H9 (cell line): ENCODE measurements at regions not wholly inside any gene's neighbourhood (a gene's known extent, or its start where the extent isn't known, plus 50 kb on each side); places are given as distances from the start of the nearest gene placed in this dataset.

Experiments used
- DNase-seq: peaks from one replicate; pipeline ENCODE4 v3.0.0-alpha.2; 2017
- H2AFZ ChIP-seq: one replicate; pipeline ENCODE4 v1.6.1; 2013; ENCODE audit warnings: mild to moderate bottlenecking, low read length, control low read depth, moderate library complexity
- H2AK5ac ChIP-seq: 2 replicates; pipeline ENCODE4 v1.6.1; 2013; ENCODE audit warnings: low read length, control low read depth, mixed read lengths; ENCODE audit not compliant: insufficient read length
- H2BK120ac ChIP-seq: one replicate; pipeline ENCODE4 v1.6.1; 2013; ENCODE audit warnings: low read depth, mild to moderate bottlenecking, low read length, control low read depth, inconsistent platforms; ENCODE audit not compliant: poor library complexity, severe bottlenecking
- H2BK12ac ChIP-seq: 2 replicates; pipeline ENCODE4 v1.6.1; 2013; ENCODE audit warnings: low read length, control low read depth, mixed read lengths, low read depth; ENCODE audit not compliant: insufficient read length
- H2BK15ac ChIP-seq: 2 replicates; pipeline ENCODE4 v1.6.1; 2013; ENCODE audit warnings: low read depth, low read length, control low read depth
- H2BK20ac ChIP-seq: one replicate; pipeline ENCODE4 v1.6.1; 2013; ENCODE audit warnings: low read depth, mild to moderate bottlenecking, low read length, control low read depth, inconsistent platforms; ENCODE audit not compliant: poor library complexity, severe bottlenecking
- H2BK5ac ChIP-seq: 2 replicates; pipeline ENCODE4 v1.6.1; 2013; ENCODE audit warnings: low read length, control low read depth, mixed read lengths; ENCODE audit not compliant: insufficient read length
- H3K14ac ChIP-seq: 2 replicates; pipeline ENCODE4 v1.6.1; 2013; ENCODE audit warnings: low read length, control low read depth; ENCODE audit not compliant: insufficient read depth
- H3K18ac ChIP-seq: 2 replicates; pipeline ENCODE4 v1.6.1; 2013; ENCODE audit warnings: low read depth, mild to moderate bottlenecking, mixed read lengths, low read length, control low read depth; ENCODE audit not compliant: insufficient read length
- H3K23ac ChIP-seq: 2 replicates; pipeline ENCODE4 v1.6.1; 2013; ENCODE audit warnings: low read length, control low read depth, mixed read lengths, low read depth; ENCODE audit not compliant: insufficient read length
- H3K23me2 ChIP-seq: 2 replicates; pipeline ENCODE4 v1.6.1; 2013; ENCODE audit warnings: low read depth, mild to moderate bottlenecking, mixed read lengths, low read length, control low read depth; ENCODE audit not compliant: insufficient read length, poor library complexity, severe bottlenecking
- H3K27ac ChIP-seq: 2 replicates; pipeline ENCODE4 v1.5.1; 2013; ENCODE audit warnings: low read length, control low read depth, mixed read lengths, low read depth; ENCODE audit not compliant: insufficient read length
- H3K27me3 ChIP-seq: 2 replicates; pipeline ENCODE4 v1.6.1; 2013; ENCODE audit warnings: low read length, control low read depth, inconsistent platforms; ENCODE audit not compliant: insufficient read depth
- H3K4ac ChIP-seq: 2 replicates; pipeline ENCODE4 v1.6.1; 2013; ENCODE audit warnings: low read depth, mild to moderate bottlenecking, control low read depth, inconsistent platforms, low read length, moderate library complexity
- H3K4me1 ChIP-seq: 2 replicates; pipeline ENCODE4 v1.6.1; 2013; ENCODE audit warnings: low read length, control low read depth, inconsistent platforms; ENCODE audit not compliant: insufficient read depth
- H3K4me2 ChIP-seq: 2 replicates; pipeline ENCODE4 v1.6.1; 2013; ENCODE audit warnings: low read length, control low read depth, mixed read lengths; ENCODE audit not compliant: insufficient read length, insufficient read depth
- H3K56ac ChIP-seq: 2 replicates; pipeline ENCODE4 v1.6.1; 2013; ENCODE audit warnings: low read depth, mild to moderate bottlenecking, mixed read lengths, low read length, control low read depth; ENCODE audit not compliant: insufficient read length
- H3K79me1 ChIP-seq: 2 replicates; pipeline ENCODE4 v1.6.1; 2013; ENCODE audit warnings: low read depth, mild to moderate bottlenecking, moderate library complexity, low read length, control low read depth, inconsistent platforms; ENCODE audit not compliant: insufficient read depth, poor library complexity, severe bottlenecking
- H3K79me2 ChIP-seq: 2 replicates; pipeline ENCODE4 v1.6.1; 2013; ENCODE audit warnings: low read length, control low read depth, inconsistent platforms; ENCODE audit not compliant: insufficient read depth
- H3K9ac ChIP-seq: 2 replicates; pipeline ENCODE4 v1.6.1; 2013; ENCODE audit warnings: low read length, control low read depth, mixed read lengths; ENCODE audit not compliant: insufficient read length; ENCODE audit errors: extremely low read depth
- H3K9me3 ChIP-seq: one replicate; pipeline ENCODE4 v1.6.1; 2013; ENCODE audit warnings: low read depth, low read length, inconsistent platforms; ENCODE audit not compliant: control insufficient read depth
- H3T11ph ChIP-seq: one replicate; pipeline ENCODE4 v1.6.1; 2013; ENCODE audit warnings: mild to moderate bottlenecking, low read length, control low read depth, inconsistent platforms
- H4K20me1 ChIP-seq: one replicate; pipeline ENCODE4 v1.6.1; 2013; ENCODE audit not compliant: control insufficient read depth, insufficient read length, insufficient read depth
- H4K5ac ChIP-seq: 2 replicates; pipeline ENCODE4 v1.6.1; 2013; ENCODE audit warnings: low read depth, mild to moderate bottlenecking, mixed read lengths, low read length, control low read depth; ENCODE audit not compliant: insufficient read length
- H4K8ac ChIP-seq: replicated peaks from 2 replicates; pipeline ENCODE4 v1.6.1; 2013; ENCODE audit warnings: low read length, control low read depth, mixed read lengths, low read depth; ENCODE audit not compliant: insufficient read length
- H4K91ac ChIP-seq: 2 replicates; pipeline ENCODE4 v1.6.1; 2013; ENCODE audit warnings: low read depth, mild to moderate bottlenecking, moderate library complexity, mixed read lengths, low read length, control low read depth; ENCODE audit not compliant: insufficient read length
- H3K27ac Mint-ChIP-seq, 3 experiments: 2 replicates in 2 of 3; 3 replicates in 1 of 3; pipeline ENCODE4 v1.8.0; 2020 to 2021; ENCODE audit warnings: mixed read lengths in 3 of 3, mild to moderate bottlenecking in 1 of 3, moderate library complexity in 1 of 3
- H3K27me3 Mint-ChIP-seq: 2 replicates; pipeline ENCODE4 v1.8.0; 2021; ENCODE audit warnings: low read depth, mild to moderate bottlenecking, moderate library complexity, mixed read lengths
- H3K36me3 Mint-ChIP-seq, 3 experiments: 2 replicates in 2 of 3; 3 replicates in 1 of 3; pipeline ENCODE4 v1.8.0; 2020 to 2021; ENCODE audit warnings: low read depth in 3 of 3, mixed read lengths in 3 of 3; ENCODE audit not compliant: insufficient read depth in 1 of 3
- H3K4me1 Mint-ChIP-seq, 2 experiments: 2 replicates each; pipeline ENCODE4 v1.8.0; 2020; ENCODE audit warnings: mixed read lengths in 2 of 2
- H3K4me3 Mint-ChIP-seq, 2 experiments: 2 replicates in 1 of 2; 3 replicates in 1 of 2; pipeline ENCODE4 v1.8.0; 2020 to 2021; ENCODE audit warnings: mild to moderate bottlenecking in 2 of 2, mixed read lengths in 2 of 2, moderate library complexity in 1 of 2
- H3K9me3 Mint-ChIP-seq, 2 experiments: 2 replicates in 1 of 2; 3 replicates in 1 of 2; pipeline ENCODE4 v1.8.0; 2020; ENCODE audit warnings: mild to moderate bottlenecking in 2 of 2, mixed read lengths in 2 of 2, moderate library complexity in 1 of 2
- CTCF ChIP-seq: fragments of 200-600 bp; sonication (generic); conservative IDR thresholded peaks from 3 replicates; pipeline ENCODE4 v1.8.0; 2021; ENCODE audit warnings: antibody characterized with exemption, mild to moderate bottlenecking
- WGBS: extraction: QIAGEN DNeasy Blood & Tissue Kit; methylation state at CpG from one replicate; pipeline ENCODE4 v1.1.7; 2013; ENCODE audit warnings: missing lambda C conversion rate, low lambda C conversion rate, mixed read lengths; ENCODE audit not compliant: insufficient read length; ENCODE audit errors: extremely low coverage; 5-methylcytosine and 5-hydroxymethylcytosine counted together

- no peak overlapping the region for H2BK12ac ChIP-seq
- no peak overlapping the region for H2BK20ac ChIP-seq
- no peak overlapping the region for H2AK5ac ChIP-seq
- H3T11ph ChIP-seq = no peak overlapping the region
- no peaks in the 10 kb centered on the region for H3K36me3 Mint-ChIP-seq
- H3K23me2 ChIP-seq = no peaks in the 10 kb centered on the region
- DNase-seq = no peak
- no peak overlapping the region for H2BK5ac ChIP-seq
- H3K27me3 ChIP-seq = no peaks in the 10 kb centered on the region
- H4K91ac ChIP-seq = no peak overlapping the region
- no peak overlapping the region for H3K4me2 ChIP-seq
- no peak overlapping the region for H2BK120ac ChIP-seq
- H3K9me3 Mint-ChIP-seq = no peaks in the 10 kb centered on the region
- H3K4me1 Mint-ChIP-seq = peaks cover 0 to 3% of the 10 kb centered on the region in 2 experiments; a peak in 1 of 4 replicates
- H3K18ac ChIP-seq = no peak overlapping the region
- no peak overlapping the region for H3K56ac ChIP-seq
- no peak overlapping the region for H3K4ac ChIP-seq
- no peak overlapping the region for H3K14ac ChIP-seq
- no peaks in the 10 kb centered on the region for H3K27me3 Mint-ChIP-seq
- no peak overlapping the region for H4K5ac ChIP-seq
- peak overlapping the region; percentile 75 for H2AFZ ChIP-seq
- H4K8ac ChIP-seq = no peak overlapping the region
- peak overlapping the region in 1 of 3 experiments; percentile 32; a peak in 2 of 7 replicates for H3K27ac Mint-ChIP-seq
- no peak overlapping the region for H3K4me3 Mint-ChIP-seq
- H2BK15ac ChIP-seq = no peak overlapping the region
- H3K23ac ChIP-seq = no peak overlapping the region
- TF ChIP-seq CTCF = no peak
- no peaks in the 10 kb centered on the region for H3K79me1 ChIP-seq
- H3K9ac ChIP-seq = no peak overlapping the region
- no CpG with 5 or more reads among the region's 2 CpGs for WGBS
- H4K20me1 ChIP-seq = no peaks in the 10 kb centered on the region
- no peaks in the 10 kb centered on the region for H3K79me2 ChIP-seq
- no peak overlapping the region for H3K27ac ChIP-seq
- no peaks in the 10 kb centered on the region for H3K4me1 ChIP-seq
- H3K9me3 ChIP-seq = no peaks in the 10 kb centered on the region
These were observed 119.7 kb upstream of the AHI1 start for GRCh38 chr6:135617222-135617621.
